ENCODE measurements at regions not wholly inside any gene's neighbourhood (a gene's known extent, or its start where the extent isn't known, plus 50 kb on each side); places are given as distances from the start of the nearest gene placed in this dataset.

DNA sequence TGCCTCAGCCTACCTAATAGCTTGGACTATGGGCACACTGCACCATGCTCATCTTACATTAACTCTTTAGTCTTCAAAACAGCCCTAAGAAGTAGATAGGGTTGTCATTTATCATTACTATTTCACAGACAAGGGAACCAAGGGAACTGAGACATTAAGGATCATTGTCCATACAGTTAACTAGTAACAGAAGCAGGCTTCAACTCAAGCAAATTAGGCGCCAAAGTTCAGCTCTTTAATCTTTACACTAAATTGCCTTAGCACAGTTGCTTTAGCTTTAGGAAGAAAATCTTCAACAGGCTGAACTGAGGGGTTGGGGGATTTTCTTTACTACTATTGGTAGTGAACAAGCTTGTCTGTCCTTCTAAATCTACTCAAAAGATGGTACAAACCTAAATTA, 68.8 kb upstream of the CAND1 start:
- WGBS (ENCODE audit: low lambda C conversion rate) = 50% methylated on average over 1 of the region's 1 CpG

More for the DNA sequence above, 68.8 kb upstream of the CAND1 start:
- no peak for FAIRE-seq
- Histone ChIP-seq H3K9ac (ENCODE audit: insufficient read depth, low read depth, low read length) (no peak overlapping the region), H3K4me3 (replicated peaks in 1 of 3; ENCODE audit: insufficient read depth in 1 of 3, low read depth in 2 of 3, low read length in 3 of 3) (no peak overlapping the region), H3K79me2 (ENCODE audit: insufficient read depth, low read length) (no peaks in the 10 kb centered on the region), H3K36me3 (replicated peaks in 1 of 2; ENCODE audit: control insufficient read depth in 1 of 2, insufficient read depth in 2 of 2, low read length in 2 of 2) (no peaks in the 10 kb centered on the region), H3K4me2 (ENCODE audit: low read depth, low read length) (no peak overlapping the region), H3K27me3 (ENCODE audit: control insufficient read depth in 1 of 2, insufficient read depth in 2 of 2, low read length in 2 of 2) (no peaks in the 10 kb centered on the region), H3K27ac (ENCODE audit: extremely low read length, insufficient read depth, low read length) (no peak overlapping the region), H2AFZ (ENCODE audit: low read length) (no peak overlapping the region), H3K9me3 (ENCODE audit: low read length) (no peaks in the 10 kb centered on the region), H4K20me1 (ENCODE audit: insufficient read depth, low read length) (no peaks in the 10 kb centered on the region), H3K4me1 (ENCODE audit: insufficient read depth, low read length) (no peaks in the 10 kb centered on the region)
- ChIA-PET POLR2A (no interaction called here), CTCF (ENCODE audit: low intra/inter-chr PET ratio, low total read pairs) (no interaction called here)
- no peak for DNase-seq (ENCODE audit: low spot score)
- in situ Hi-C loops (cut with HindIII; ENCODE audit: extremely low pct_ligation_motif_present, low pct_unique_long_range_greater_than_20kb) = no loop called here
- TF ChIP-seq, protein P1, sequence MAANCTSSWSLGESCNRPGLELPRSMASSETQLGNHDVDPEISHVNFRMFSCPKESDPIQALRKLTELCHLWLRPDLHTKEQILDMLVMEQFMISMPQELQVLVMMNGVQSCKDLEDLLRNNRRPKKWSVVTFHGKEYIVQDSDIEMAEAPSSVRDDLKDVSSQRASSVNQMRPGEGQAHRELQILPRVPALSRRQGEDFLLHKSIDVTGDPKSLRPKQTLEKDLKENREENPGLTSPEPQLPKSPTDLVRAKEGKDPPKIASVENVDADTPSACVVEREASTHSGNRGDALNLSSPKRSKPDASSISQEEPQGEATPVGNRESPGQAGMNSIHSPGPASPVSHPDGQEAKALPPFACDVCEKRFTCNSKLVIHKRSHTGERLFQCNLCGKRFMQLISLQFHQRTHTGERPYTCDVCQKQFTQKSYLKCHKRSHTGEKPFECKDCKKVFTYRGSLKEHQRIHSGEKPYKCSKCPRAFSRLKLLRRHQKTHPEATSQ (CRISPR knock-in tag; IDR thresholded peaks at IDR 0.05; ENCODE audit: borderline replicate concordance) = no peak
- TF ChIP-seq ZNF30 (CRISPR knock-in tag; IDR thresholded peaks at IDR 0.05) (no peak), DMTF1 (CRISPR knock-in tag; IDR thresholded peaks at IDR 0.05) (no peak), ZFP91 (CRISPR knock-in tag; IDR thresholded peaks at IDR 0.05; ENCODE audit: borderline replicate concordance) (no peak)
- TF ChIP-seq, protein P2, sequence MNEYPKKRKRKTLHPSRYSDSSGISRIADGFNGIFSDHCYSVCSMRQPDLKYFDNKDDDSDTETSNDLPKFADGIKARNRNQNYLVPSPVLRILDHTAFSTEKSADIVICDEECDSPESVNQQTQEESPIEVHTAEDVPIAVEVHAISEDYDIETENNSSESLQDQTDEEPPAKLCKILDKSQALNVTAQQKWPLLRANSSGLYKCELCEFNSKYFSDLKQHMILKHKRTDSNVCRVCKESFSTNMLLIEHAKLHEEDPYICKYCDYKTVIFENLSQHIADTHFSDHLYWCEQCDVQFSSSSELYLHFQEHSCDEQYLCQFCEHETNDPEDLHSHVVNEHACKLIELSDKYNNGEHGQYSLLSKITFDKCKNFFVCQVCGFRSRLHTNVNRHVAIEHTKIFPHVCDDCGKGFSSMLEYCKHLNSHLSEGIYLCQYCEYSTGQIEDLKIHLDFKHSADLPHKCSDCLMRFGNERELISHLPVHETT (CRISPR knock-in tag; conservative IDR thresholded peaks at IDR 0.05) = no peak
- intact Hi-C loops (cut with micrococcal nuclease; ENCODE audit: unreplicated experiment) = no loop called here
- BruUV-seq (replicated peaks) = no TSS peak
- no peak for ATAC-seq

All from HepG2 (cell line).